ENCODE measurements at regions not wholly inside any gene's neighbourhood (a gene's known extent, or its start where the extent isn't known, plus 50 kb on each side); places are given as distances from the start of the nearest gene placed in this dataset.

DNA sequence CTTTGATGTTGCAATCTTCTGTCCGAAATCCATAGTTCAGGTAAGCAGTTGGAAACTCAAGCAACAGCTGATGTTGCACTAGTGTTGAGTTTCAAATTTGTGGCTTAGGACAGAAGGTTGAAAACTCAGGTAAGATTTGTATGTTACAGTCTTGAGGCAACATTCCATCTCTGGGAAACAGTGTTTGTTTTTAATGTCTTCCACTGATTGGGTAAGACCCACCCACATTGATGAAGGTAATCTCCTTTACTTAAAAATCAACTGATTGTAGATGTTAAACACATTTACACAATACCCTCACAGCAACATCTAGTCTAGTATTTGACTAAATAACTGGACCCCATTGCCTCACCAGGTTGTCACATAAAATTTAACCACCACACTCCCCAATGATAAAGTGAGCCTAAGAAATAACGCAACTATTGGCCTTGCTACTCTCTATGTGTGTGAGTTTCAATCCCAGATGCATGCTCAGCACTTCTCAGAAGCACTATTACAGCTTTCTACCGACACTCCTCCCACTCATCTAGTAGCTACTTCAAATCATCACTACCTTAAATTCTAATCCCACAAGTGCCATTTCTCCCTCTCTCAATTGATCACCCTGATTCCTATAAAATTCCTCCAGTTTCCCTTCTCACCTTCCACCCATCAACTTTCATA, 164.0 kb downstream of the MBD2 start:
- 87% methylated on average over 3 of the region's 3 CpGs for WGBS
- H3K9me3 ChIP-seq (ENCODE audit: control insufficient read depth, low read length), result no peaks in the 10 kb centered on the region
- no peak for ATAC-seq
- no peaks in the 10 kb centered on the region for H3K4me1 ChIP-seq (ENCODE audit: control insufficient read depth, insufficient read depth, low read length)
- H3K4me3 ChIP-seq (ENCODE audit: low read length), result no peak overlapping the region
- H3K27me3 ChIP-seq (ENCODE audit: control insufficient read depth, insufficient read depth), result no peaks in the 10 kb centered on the region
- no peak overlapping the region for H3K27ac ChIP-seq (ENCODE audit: low read length)
- no peak for DNase-seq
- intact Hi-C loops (cut with DNase I), result no loop called here

DNA sequence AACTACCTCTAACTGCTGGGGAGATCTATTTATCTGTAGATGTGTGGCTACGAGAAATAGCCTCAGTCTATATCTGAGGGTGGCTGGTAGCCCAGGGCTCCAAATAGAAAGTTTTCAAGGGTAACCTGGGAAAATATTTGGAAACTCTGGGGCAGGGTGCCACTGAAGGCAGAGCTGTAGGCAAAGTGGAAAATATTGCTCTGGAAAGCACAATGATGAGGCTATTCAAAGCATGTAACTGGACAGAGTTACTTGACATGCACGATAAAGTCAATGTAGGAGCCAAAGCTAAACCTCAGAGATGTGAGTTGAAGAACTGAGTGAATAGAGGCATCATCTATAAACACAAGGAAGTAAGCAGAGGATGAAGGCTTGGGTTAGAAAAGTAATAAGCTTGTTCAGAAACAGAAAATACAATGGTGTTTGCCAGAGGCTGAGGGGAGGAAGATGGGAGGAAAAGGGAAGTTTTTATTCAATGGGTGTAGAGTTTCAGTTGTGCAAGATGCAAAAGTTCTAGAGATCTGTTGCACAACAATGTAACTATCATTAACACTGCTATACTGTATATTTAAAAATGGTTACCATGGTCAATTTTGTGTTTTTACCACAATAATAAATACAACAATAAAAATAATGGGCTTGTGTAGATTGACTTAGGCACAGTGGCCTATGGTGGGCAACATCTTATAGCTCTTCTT, 171.6 kb downstream of the MBD2 start:
- H3K4me1 ChIP-seq (ENCODE audit: control insufficient read depth, insufficient read depth, low read length), result no peaks in the 10 kb centered on the region
- intact Hi-C loops (cut with DNase I), result no loop called here
- no peak overlapping the region for H3K4me3 ChIP-seq (ENCODE audit: low read length)
- no peak overlapping the region for H3K27ac ChIP-seq (ENCODE audit: low read length)
- H3K27me3 ChIP-seq (ENCODE audit: control insufficient read depth, insufficient read depth), result no peaks in the 10 kb centered on the region
- H3K9me3 ChIP-seq (ENCODE audit: control insufficient read depth, low read length), result no peaks in the 10 kb centered on the region
- ATAC-seq (no peak), DNase-seq (no peak)
- 93% methylated on average over 2 of the region's 2 CpGs for WGBS

DNA sequence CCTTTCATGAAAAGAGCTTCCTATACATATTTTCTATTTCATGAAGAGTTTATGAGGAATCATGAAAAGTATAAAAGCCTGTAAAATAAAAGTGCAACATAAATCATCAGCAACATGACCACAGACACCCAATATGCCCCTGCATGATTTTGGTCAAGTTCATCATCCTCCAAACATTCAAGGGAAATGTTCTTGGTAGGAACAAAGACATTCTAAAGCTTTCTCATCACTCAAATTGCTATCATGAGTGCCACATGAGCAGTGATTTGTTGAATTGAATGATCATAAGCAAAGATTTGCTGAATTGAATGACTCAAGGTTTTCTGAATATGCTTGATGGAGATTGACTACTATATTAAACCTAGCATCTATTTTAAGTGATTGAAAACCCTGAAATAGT, 172.2 kb downstream of the MBD2 start:
- H3K27ac ChIP-seq (ENCODE audit: low read length), result no peak overlapping the region
- DNase-seq (no peak), ATAC-seq (no peak)
- H3K4me3 ChIP-seq (ENCODE audit: low read length), result no peak overlapping the region
- no peaks in the 10 kb centered on the region for H3K9me3 ChIP-seq (ENCODE audit: control insufficient read depth, low read length)
- no peaks in the 10 kb centered on the region for H3K4me1 ChIP-seq (ENCODE audit: control insufficient read depth, insufficient read depth, low read length)
- no peaks in the 10 kb centered on the region for H3K27me3 ChIP-seq (ENCODE audit: control insufficient read depth, insufficient read depth)
- intact Hi-C loops (cut with DNase I), result no loop called here

GRCh38 chr18:54043484-54044251, 180.8 kb downstream of the MBD2 start:
- no peaks in the 10 kb centered on the region for H3K9me3 ChIP-seq (ENCODE audit: control insufficient read depth, low read length)
- H3K27me3 ChIP-seq (ENCODE audit: control insufficient read depth, insufficient read depth), result no peaks in the 10 kb centered on the region
- no peak overlapping the region for H3K4me3 ChIP-seq (ENCODE audit: low read length)
- intact Hi-C loops (cut with DNase I), result no loop called here
- H3K4me1 ChIP-seq (ENCODE audit: control insufficient read depth, insufficient read depth, low read length), result no peaks in the 10 kb centered on the region
- H3K27ac ChIP-seq (ENCODE audit: low read length), result no peak overlapping the region
- no peak for ATAC-seq
- DNase-seq, result no peak
- WGBS, result 66% methylated on average over 2 of the region's 2 CpGs

GRCh38 chr18:54035927-54036326, 188.5 kb downstream of the MBD2 start:
- no peak overlapping the region for H3K27ac ChIP-seq (ENCODE audit: low read length)
- no peaks in the 10 kb centered on the region for H3K27me3 ChIP-seq (ENCODE audit: control insufficient read depth, insufficient read depth)
- no peak for DNase-seq
- peaks cover 1% of the 10 kb centered on the region for H3K4me1 ChIP-seq (ENCODE audit: control insufficient read depth, insufficient read depth, low read length)
- intact Hi-C loops (cut with DNase I), result no loop called here
- no peak overlapping the region for H3K4me3 ChIP-seq (ENCODE audit: low read length)
- H3K9me3 ChIP-seq (ENCODE audit: control insufficient read depth, low read length), result no peaks in the 10 kb centered on the region
- ATAC-seq, result no peak

DNA sequence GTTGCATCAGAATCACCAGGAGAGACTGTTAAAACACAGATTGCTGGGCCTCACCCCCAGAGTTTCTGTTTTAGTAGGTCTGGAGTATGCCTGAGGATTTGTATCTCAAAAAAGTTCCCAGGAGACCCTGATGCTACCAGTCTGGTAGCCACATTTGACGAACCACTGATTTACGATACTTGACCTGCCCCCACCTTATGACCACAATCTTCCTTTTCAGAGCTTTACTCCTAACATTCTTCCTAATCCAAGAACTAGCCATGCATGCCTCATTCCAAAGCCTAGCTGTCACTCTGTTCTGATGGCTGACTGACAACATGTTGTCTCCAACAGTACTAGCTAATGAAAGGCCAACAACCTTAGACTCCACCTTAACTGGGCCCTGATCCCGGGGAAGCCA, 191.4 kb downstream of the MBD2 start:
- H3K9me3 ChIP-seq (ENCODE audit: control insufficient read depth, low read length), result no peaks in the 10 kb centered on the region
- no peak for DNase-seq
- ATAC-seq, result no peak
- no peaks in the 10 kb centered on the region for H3K27me3 ChIP-seq (ENCODE audit: control insufficient read depth, insufficient read depth)
- intact Hi-C loops (cut with DNase I), result no loop called here
- no peak overlapping the region for H3K27ac ChIP-seq (ENCODE audit: low read length)
- WGBS, result 88% methylated on average over 3 of the region's 3 CpGs
- H3K4me1 ChIP-seq (ENCODE audit: control insufficient read depth, insufficient read depth, low read length), result peaks cover 1% of the 10 kb centered on the region
- no peak overlapping the region for H3K4me3 ChIP-seq (ENCODE audit: low read length)

DNA sequence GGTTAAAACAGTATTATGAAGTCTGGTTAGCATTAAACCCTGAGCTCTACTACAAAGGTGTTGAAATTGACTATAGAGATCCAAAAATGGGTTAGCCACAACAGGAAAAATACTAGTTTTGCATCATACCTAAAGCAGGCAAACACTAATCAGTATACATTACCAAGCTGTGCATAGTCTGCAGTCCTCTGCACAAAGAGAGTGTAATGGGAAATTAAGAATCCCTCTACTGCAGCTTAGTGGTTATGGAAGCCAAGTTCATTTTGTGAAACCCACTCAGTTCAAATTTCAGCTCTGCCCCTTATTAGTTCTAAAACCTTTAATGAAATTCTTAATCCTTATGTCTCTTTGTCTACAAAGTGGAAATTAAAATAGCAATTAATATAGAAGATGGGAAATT, 192.1 kb downstream of the MBD2 start:
- Histone ChIP-seq H3K4me3 (ENCODE audit: low read length) (no peak overlapping the region), H3K4me1 (ENCODE audit: control insufficient read depth, insufficient read depth, low read length) (peaks cover 1% of the 10 kb centered on the region), H3K27me3 (ENCODE audit: control insufficient read depth, insufficient read depth) (no peaks in the 10 kb centered on the region), H3K27ac (ENCODE audit: low read length) (no peak overlapping the region), H3K9me3 (ENCODE audit: control insufficient read depth, low read length) (no peaks in the 10 kb centered on the region)
- DNase-seq (no peak), ATAC-seq (no peak)
- intact Hi-C loops (cut with DNase I), result no loop called here

GRCh38 chr18:54031243-54031642, 193.2 kb downstream of the MBD2 start:
- Histone ChIP-seq H3K9me3 (ENCODE audit: control insufficient read depth, low read length) (no peaks in the 10 kb centered on the region), H3K4me1 (ENCODE audit: control insufficient read depth, insufficient read depth, low read length) (peaks cover 1% of the 10 kb centered on the region), H3K27me3 (ENCODE audit: control insufficient read depth, insufficient read depth) (no peaks in the 10 kb centered on the region), H3K27ac (ENCODE audit: low read length) (no peak overlapping the region), H3K4me3 (ENCODE audit: low read length) (no peak overlapping the region)
- intact Hi-C loops (cut with DNase I), result no loop called here
- DNase-seq, result no peak
- no peak for ATAC-seq

DNA sequence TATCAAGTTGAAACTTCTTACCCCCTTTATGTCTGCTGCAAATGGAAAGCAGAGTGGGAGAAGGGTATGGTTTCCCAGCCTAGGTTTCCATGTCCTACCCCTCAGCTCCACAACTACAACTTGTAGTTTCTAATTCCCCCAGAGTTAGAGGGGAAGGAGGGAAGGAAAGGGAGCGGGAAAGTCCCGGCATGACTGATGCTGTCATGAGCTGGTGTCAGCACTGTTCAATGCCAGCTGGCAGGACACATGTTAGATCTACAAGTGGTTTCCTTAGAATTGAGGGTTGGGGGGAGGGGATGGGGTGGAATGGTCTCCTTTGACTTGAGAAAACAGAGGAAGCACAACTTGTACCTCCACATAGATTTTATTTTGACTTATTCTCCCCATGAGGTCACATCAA, 194.0 kb downstream of the MBD2 start:
- DNase-seq (no peak), ATAC-seq (no peak)
- intact Hi-C loops (cut with DNase I), result no loop called here
- 55% methylated on average over 2 of the region's 2 CpGs for WGBS
- Histone ChIP-seq H3K27me3 (ENCODE audit: control insufficient read depth, insufficient read depth) (no peaks in the 10 kb centered on the region), H3K27ac (ENCODE audit: low read length) (no peak overlapping the region), H3K4me1 (ENCODE audit: control insufficient read depth, insufficient read depth, low read length) (peaks cover 1% of the 10 kb centered on the region), H3K9me3 (ENCODE audit: control insufficient read depth, low read length) (no peaks in the 10 kb centered on the region), H3K4me3 (ENCODE audit: low read length) (no peak overlapping the region)

GRCh38 chr18:54023471-54023870, 201.0 kb downstream of the MBD2 start:
- ATAC-seq, result no peak
- Histone ChIP-seq H3K4me1 (ENCODE audit: control insufficient read depth, insufficient read depth, low read length) (no peaks in the 10 kb centered on the region), H3K27me3 (ENCODE audit: control insufficient read depth, insufficient read depth) (no peaks in the 10 kb centered on the region), H3K4me3 (ENCODE audit: low read length) (no peak overlapping the region), H3K9me3 (ENCODE audit: control insufficient read depth, low read length) (no peaks in the 10 kb centered on the region), H3K27ac (ENCODE audit: low read length) (no peak overlapping the region)
- intact Hi-C loops (cut with DNase I), result no loop called here
- DNase-seq, result no peak
- WGBS, result 78% methylated on average over 4 of the region's 4 CpGs

DNA sequence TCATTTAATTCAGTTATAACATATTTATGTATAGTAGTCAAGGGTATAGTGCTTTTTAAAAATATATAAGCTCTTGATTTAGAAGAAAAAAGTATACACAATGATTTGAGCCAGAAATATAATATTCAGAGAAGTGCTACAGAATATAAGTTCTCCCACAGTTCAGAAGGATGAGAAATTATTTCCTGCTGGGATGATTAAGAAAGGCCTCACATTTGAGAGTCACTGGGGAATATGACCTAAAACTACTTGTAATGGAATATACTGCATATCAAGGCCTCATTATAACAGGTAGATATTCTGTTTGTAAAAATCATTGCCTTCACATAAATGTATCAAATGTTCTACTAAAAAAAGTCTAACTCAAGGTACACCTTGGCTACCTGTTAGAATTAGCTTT, 203.5 kb downstream of the MBD2 start:
- Histone ChIP-seq H3K4me1 (ENCODE audit: control insufficient read depth, insufficient read depth, low read length) (no peaks in the 10 kb centered on the region), H3K9me3 (ENCODE audit: control insufficient read depth, low read length) (no peaks in the 10 kb centered on the region), H3K27ac (ENCODE audit: low read length) (no peak overlapping the region), H3K27me3 (ENCODE audit: control insufficient read depth, insufficient read depth) (no peaks in the 10 kb centered on the region), H3K4me3 (ENCODE audit: low read length) (no peak overlapping the region)
- ATAC-seq (no peak), DNase-seq (no peak)
- intact Hi-C loops (cut with DNase I), result no loop called here

Measured in right cardiac atrium (tissue), 5 donors.